SK-N-SH (cell line): ENCODE measurements at regions not wholly inside any gene's neighbourhood (a gene's known extent, or its start where the extent isn't known, plus 50 kb on each side); places are given as distances from the start of the nearest gene placed in this dataset.
"Not testable (repeated sequence)": the region's sequence is repeated elsewhere in the genome, so short reads cannot be mapped to it uniquely, and the experiment has no call there.

Experiments used
- CTCF ChIA-PET: fragments of 300-600, 350-600 bp; formaldehyde crosslinking; extraction: SDS; loops from one replicate; lab custom pipeline; 2021; lab: Yijun Ruan, JAX
- POLR2A ChIA-PET: fragments of 350-600 bp; sonication (Branson Sonifier 250); formaldehyde crosslinking; extraction: SDS; loops from one replicate; lab custom pipeline; 2020; ENCODE audit warnings: antibody characterized with exemption, inconsistent platforms; lab: Yijun Ruan, JAX
- DNase-seq: peaks from one replicate; pipeline ENCODE4 v3.0.0; 2012
- H2AFZ ChIP-seq: fragments of 200-600 bp; sonication (generic); 2 replicates; pipeline ENCODE4 v1.8.1; 2016; ENCODE audit warnings: antibody characterized with exemption, mild to moderate bottlenecking, low read depth
- H3F3A ChIP-seq: fragments of 200-600 bp; sonication (generic); replicated peaks from 2 replicates; pipeline ENCODE3; 2016; ENCODE audit warnings: antibody characterized with exemption, mild to moderate bottlenecking; ENCODE audit not compliant: insufficient read depth
- H3K27ac ChIP-seq, 2 experiments: fragments of 200-500 bp in 1 of 2; fragments of 200-600 bp in 1 of 2; sonication (Bioruptor generic) in 1 of 2; sonication (generic), shearing (Covaris generic) in 1 of 2; 2 replicates each; pipeline versions ENCODE4 v1.5.1 to v1.6.1; 2014 to 2016; ENCODE audit warnings: low read depth in 2 of 2, inconsistent platforms in 1 of 2, low read length in 1 of 2, mild to moderate bottlenecking in 1 of 2, mixed read lengths in 1 of 2
- H3K27me3 ChIP-seq: fragments of 200-600 bp; sonication (generic), shearing (Covaris generic); 2 replicates; pipeline ENCODE4 v1.6.1; 2016; ENCODE audit warnings: mixed run types; ENCODE audit not compliant: insufficient read depth
- H3K36me3 ChIP-seq, 2 experiments: fragments of 200-500 bp in 1 of 2; fragments of 200-600 bp in 1 of 2; sonication (Bioruptor generic) in 1 of 2; sonication (generic) in 1 of 2; replicated peaks in 1 of 2; 2 replicates each; pipeline versions ENCODE3 to v1.5.1; 2014 to 2016; ENCODE audit warnings: low read length in 1 of 2, mild to moderate bottlenecking in 1 of 2; ENCODE audit not compliant: insufficient read depth in 2 of 2, control insufficient read depth in 1 of 2
- H3K4me1 ChIP-seq, 2 experiments: fragments of 200-500 bp in 1 of 2; fragments of 200-600 bp in 1 of 2; sonication (Bioruptor generic) in 1 of 2; sonication (generic), shearing (Covaris generic) in 1 of 2; 2 replicates each; pipeline versions ENCODE4 v1.5.1 to v1.6.1; 2014 to 2016; ENCODE audit warnings: low read depth in 1 of 2, low read length in 1 of 2, mixed run types in 1 of 2; ENCODE audit not compliant: insufficient read depth in 2 of 2, control insufficient read depth in 1 of 2
- H3K4me2 ChIP-seq: fragments of 200-600 bp; sonication (generic), shearing (Covaris generic); 2 replicates; pipeline ENCODE4 v1.6.1; 2017; ENCODE audit warnings: mixed run types
- H3K4me3 ChIP-seq, 2 experiments: fragments of 200-500 bp in 1 of 2; fragments of 200-600 bp in 1 of 2; sonication (Bioruptor generic) in 1 of 2; sonication (generic), shearing (Covaris generic) in 1 of 2; 2 replicates each; pipeline versions ENCODE4 v1.5.1 to v1.8.1; 2014 to 2016; ENCODE audit warnings: low read depth in 2 of 2, inconsistent platforms in 1 of 2, low read length in 1 of 2, mild to moderate bottlenecking in 1 of 2, mixed read lengths in 1 of 2, moderate library complexity in 1 of 2
- H3K79me2 ChIP-seq: fragments of 200-600 bp; sonication (generic); 2 replicates; pipeline ENCODE4 v1.8.1; 2017; ENCODE audit warnings: mild to moderate bottlenecking; ENCODE audit not compliant: insufficient read depth
- H3K9ac ChIP-seq: fragments of 200-600 bp; sonication (generic); 2 replicates; pipeline ENCODE4 v1.6.1; 2017; ENCODE audit warnings: mixed run types
- H3K9me2 ChIP-seq: fragments of 200-600 bp; sonication (generic); 2 replicates; pipeline ENCODE4 v1.6.1; 2017; ENCODE audit warnings: mixed run types
- H3K9me3 ChIP-seq: fragments of 200-600 bp; sonication (generic); 2 replicates; pipeline ENCODE4 v1.6.1; 2017; ENCODE audit warnings: mixed run types, mild to moderate bottlenecking, moderate library complexity
- H4K20me1 ChIP-seq: fragments of 200-600 bp; sonication (generic); 2 replicates; pipeline ENCODE4 v1.6.1; 2017; ENCODE audit warnings: mild to moderate bottlenecking, mixed run types; ENCODE audit not compliant: insufficient read depth
- CHD2 ChIP-seq: fragments of 150-350 bp; IDR thresholded peaks from 2 replicates; pipeline ENCODE4 v1.6.1; 2018; ENCODE audit warnings: low read length; ENCODE audit not compliant: partially characterized antibody
- ELF1 ChIP-seq: IDR thresholded peaks from 2 replicates; pipeline ENCODE4 v1.4.0; 2012
- EZH2phosphoT487 ChIP-seq: fragments of 200-600 bp; sonication (generic); IDR thresholded peaks from 2 replicates; pipeline ENCODE4 v1.6.1; 2017; ENCODE audit warnings: low read depth, mixed run types, mild to moderate bottlenecking, antibody characterized with exemption, moderate library complexity, borderline replicate concordance
- FOSL2 ChIP-seq: IDR thresholded peaks from 2 replicates; pipeline ENCODE4 v1.4.0; 2012; ENCODE audit warnings: low read depth, mild to moderate bottlenecking, moderate library complexity, borderline replicate concordance
- FOXJ3 ChIP-seq: sonication (generic); formaldehyde crosslinking; IDR thresholded peaks from 2 replicates; pipeline ENCODE4 v1.5.1; 2020; ENCODE audit warnings: mild to moderate bottlenecking, missing genetic modification reagents
- GABPA ChIP-seq: IDR thresholded peaks from 2 replicates; pipeline ENCODE4 v1.4.0; 2012; ENCODE audit warnings: low read depth, mild to moderate bottlenecking
- NFIC ChIP-seq: IDR thresholded peaks from 2 replicates; pipeline ENCODE4 v1.4.0; 2012; ENCODE audit warnings: borderline replicate concordance
- NRF1 ChIP-seq: IDR thresholded peaks from 2 replicates; pipeline ENCODE4 v1.6.1; 2012; ENCODE audit warnings: low read depth, mild to moderate bottlenecking, low read length
- RAD21 ChIP-seq: IDR thresholded peaks from 2 replicates; pipeline ENCODE4 v1.6.1; 2012; ENCODE audit warnings: mild to moderate bottlenecking, low read length
- RFX5 ChIP-seq: IDR thresholded peaks from 2 replicates; pipeline ENCODE4 v1.6.1; 2012; ENCODE audit warnings: mild to moderate bottlenecking, improper control_type of control experiment, low read length
- RXRA ChIP-seq: IDR thresholded peaks from 2 replicates; pipeline ENCODE4 v1.4.0; 2012; ENCODE audit warnings: low read depth, mild to moderate bottlenecking, borderline replicate concordance
- SMC3 ChIP-seq: IDR thresholded peaks from 2 replicates; pipeline ENCODE4 v1.6.1; 2012; ENCODE audit warnings: low read depth, low read length, improper control_type of control experiment
- TAF1 ChIP-seq: IDR thresholded peaks from 2 replicates; pipeline ENCODE4 v1.6.1; 2012; ENCODE audit warnings: low read depth, mild to moderate bottlenecking, low read length, moderate library complexity, borderline replicate concordance
- TCF12 ChIP-seq: IDR thresholded peaks from 2 replicates; pipeline ENCODE4 v1.4.0; 2012
- TEAD4 ChIP-seq: IDR thresholded peaks from 2 replicates; pipeline ENCODE4 v1.4.0; 2012; ENCODE audit warnings: mild to moderate bottlenecking, borderline replicate concordance; ENCODE audit not compliant: insufficient read depth
- WGBS: methylation state at CpG from one replicate; pipeline ENCODE4 v1.1.6; 2017; ENCODE audit warnings: low lambda C conversion rate; 5-methylcytosine and 5-hydroxymethylcytosine counted together
- TF ChIP-seq, protein P1 (sequence below): IDR thresholded peaks from 2 replicates; pipeline ENCODE4; 2012
- TF ChIP-seq, protein P2 (sequence below): IDR thresholded peaks from 2 replicates; pipeline ENCODE4 v1.4.0; 2012; ENCODE audit warnings: low read depth, borderline replicate concordance
- TF ChIP-seq, protein P3 (sequence below): IDR thresholded peaks from 2 replicates; pipeline ENCODE4 v1.4.0; 2012; ENCODE audit warnings: low read depth, borderline replicate concordance

DNA sequence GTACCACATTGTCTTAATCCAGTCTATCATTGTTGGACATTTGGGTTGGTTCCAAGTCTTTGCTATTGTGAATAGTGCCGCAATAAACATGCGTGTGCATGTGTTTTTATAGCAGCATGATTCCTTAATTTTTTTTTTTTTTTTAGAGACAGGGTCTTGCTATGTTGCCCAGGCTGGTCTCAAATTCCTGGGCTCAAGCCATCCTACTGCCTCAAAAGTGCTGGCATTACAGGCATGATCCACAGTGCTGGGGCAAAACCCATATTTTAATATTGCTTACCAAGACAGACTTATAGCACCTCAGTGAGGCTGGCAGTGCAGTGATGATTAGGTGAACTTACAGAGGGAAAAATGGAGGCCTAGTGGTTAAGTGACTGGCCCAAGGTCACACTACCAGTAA is 116.5 kb upstream of the CDYL start:
- H3K4me2 ChIP-seq, H3K4me3 ChIP-seq, H3K27me3 ChIP-seq, CTCF ChIA-PET, H3K9me2 ChIP-seq, H3K27ac ChIP-seq, H3K4me1 ChIP-seq, H4K20me1 ChIP-seq, POLR2A ChIA-PET, H2AFZ ChIP-seq, DNase-seq, H3K79me2 ChIP-seq, H3K36me3 ChIP-seq, H3K9me3 ChIP-seq, H3F3A ChIP-seq, H3K9ac ChIP-seq: not testable (repeated sequence)
- 70% methylated on average over 2 of the region's 2 CpGs for WGBS

DNA sequence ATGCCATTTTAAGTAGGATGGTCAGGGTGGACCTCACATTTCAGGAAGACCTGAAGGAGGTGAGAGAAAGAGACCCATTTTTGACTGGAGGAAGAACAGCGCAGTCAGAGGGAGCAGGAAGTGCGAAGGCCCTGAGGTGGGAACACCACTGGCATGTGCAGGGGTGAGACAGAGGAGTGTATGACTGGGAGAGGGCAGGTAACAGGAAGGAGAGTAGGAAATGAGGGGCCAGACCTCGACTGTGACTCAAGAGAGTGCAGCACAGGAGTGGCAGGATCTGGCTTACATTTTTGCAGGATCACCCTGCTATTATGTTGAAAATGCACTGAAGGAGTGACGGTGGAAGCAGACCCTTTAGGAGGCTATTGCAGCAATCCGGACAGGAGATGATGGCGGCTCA is 117.7 kb upstream of the CDYL start:
- H3K36me3 ChIP-seq, result no peaks in the 10 kb centered on the region
- no peaks in the 10 kb centered on the region for H3F3A ChIP-seq
- H3K4me1 ChIP-seq, result no peaks in the 10 kb centered on the region
- H2AFZ ChIP-seq, result no peak overlapping the region
- DNase-seq, result no peak
- no peak overlapping the region for H3K27ac ChIP-seq
- POLR2A ChIA-PET, result no interaction called here
- H4K20me1 ChIP-seq, result no peaks in the 10 kb centered on the region
- H3K9me3 ChIP-seq, result no peaks in the 10 kb centered on the region
- no peak overlapping the region for H3K4me3 ChIP-seq
- H3K79me2 ChIP-seq, result no peaks in the 10 kb centered on the region
- CTCF ChIA-PET, result no interaction called here
- H3K9ac ChIP-seq, result no peak overlapping the region
- no peaks in the 10 kb centered on the region; the same call in 1 of the 2 replicates for H3K27me3 ChIP-seq
- TF ChIP-seq TCF12 (no peak), CHD2 (no peak), ELF1 (no peak), TEAD4 (no peak), TAF1 (no peak), NFIC (no peak), EZH2phosphoT487 (no peak), GABPA (no peak), SMC3 (no peak), RXRA (no peak), FOSL2 (no peak), NRF1 (no peak), RAD21 (no peak), RFX5 (no peak), FOXJ3 (CRISPR knock-in tag) (no peak)
- TF ChIP-seq, protein P1, sequence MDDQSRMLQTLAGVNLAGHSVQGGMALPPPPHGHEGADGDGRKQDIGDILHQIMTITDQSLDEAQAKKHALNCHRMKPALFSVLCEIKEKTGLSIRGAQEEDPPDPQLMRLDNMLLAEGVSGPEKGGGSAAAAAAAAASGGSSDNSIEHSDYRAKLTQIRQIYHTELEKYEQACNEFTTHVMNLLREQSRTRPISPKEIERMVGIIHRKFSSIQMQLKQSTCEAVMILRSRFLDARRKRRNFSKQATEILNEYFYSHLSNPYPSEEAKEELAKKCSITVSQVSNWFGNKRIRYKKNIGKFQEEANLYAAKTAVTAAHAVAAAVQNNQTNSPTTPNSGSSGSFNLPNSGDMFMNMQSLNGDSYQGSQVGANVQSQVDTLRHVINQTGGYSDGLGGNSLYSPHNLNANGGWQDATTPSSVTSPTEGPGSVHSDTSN, result no peak
- TF ChIP-seq, protein P2, sequence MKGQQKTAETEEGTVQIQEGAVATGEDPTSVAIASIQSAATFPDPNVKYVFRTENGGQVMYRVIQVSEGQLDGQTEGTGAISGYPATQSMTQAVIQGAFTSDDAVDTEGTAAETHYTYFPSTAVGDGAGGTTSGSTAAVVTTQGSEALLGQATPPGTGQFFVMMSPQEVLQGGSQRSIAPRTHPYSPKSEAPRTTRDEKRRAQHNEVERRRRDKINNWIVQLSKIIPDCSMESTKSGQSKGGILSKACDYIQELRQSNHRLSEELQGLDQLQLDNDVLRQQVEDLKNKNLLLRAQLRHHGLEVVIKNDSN, result no peak
- TF ChIP-seq, protein P3, sequence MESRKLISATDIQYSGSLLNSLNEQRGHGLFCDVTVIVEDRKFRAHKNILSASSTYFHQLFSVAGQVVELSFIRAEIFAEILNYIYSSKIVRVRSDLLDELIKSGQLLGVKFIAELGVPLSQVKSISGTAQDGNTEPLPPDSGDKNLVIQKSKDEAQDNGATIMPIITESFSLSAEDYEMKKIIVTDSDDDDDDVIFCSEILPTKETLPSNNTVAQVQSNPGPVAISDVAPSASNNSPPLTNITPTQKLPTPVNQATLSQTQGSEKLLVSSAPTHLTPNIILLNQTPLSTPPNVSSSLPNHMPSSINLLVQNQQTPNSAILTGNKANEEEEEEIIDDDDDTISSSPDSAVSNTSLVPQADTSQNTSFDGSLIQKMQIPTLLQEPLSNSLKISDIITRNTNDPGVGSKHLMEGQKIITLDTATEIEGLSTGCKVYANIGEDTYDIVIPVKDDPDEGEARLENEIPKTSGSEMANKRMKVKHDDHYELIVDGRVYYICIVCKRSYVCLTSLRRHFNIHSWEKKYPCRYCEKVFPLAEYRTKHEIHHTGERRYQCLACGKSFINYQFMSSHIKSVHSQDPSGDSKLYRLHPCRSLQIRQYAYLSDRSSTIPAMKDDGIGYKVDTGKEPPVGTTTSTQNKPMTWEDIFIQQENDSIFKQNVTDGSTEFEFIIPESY, result no peak
- no peak overlapping the region for H3K4me2 ChIP-seq
- H3K9me2 ChIP-seq, result no peaks in the 10 kb centered on the region
- 36% methylated on average over 6 of the region's 6 CpGs for WGBS
